ENCODE measurements at regions not wholly inside any gene's neighbourhood (a gene's known extent, or its start where the extent isn't known, plus 50 kb on each side); places are given as distances from the start of the nearest gene placed in this dataset.

DNA sequence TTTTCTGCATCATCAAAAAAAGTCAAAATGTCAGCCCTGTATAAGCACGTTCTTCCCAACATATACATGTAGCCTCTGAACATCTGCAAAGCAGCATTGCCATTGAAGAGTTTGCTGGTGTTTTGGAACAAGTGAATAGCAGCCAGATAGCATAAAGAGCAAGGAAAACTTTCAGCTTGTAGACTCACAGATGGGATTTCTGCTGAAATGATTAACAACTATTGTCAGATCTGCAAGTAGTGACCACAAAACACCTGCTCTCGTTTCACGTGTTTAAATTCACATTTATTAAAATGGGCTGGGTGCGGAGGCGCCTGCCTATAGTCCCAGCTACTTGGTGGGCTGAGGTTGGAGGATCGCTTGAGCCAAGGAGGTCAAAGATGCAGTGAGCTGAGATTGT lies 123.7 kb downstream of the SPRY1 start:
- TF ChIP-seq CTCF (IDR thresholded peaks at IDR 0.05) (no peak), ZFX (IDR thresholded peaks at IDR 0.05; ENCODE audit: borderline replicate concordance) (no peak)

All from 22Rv1 (cell line).